H9 (cell line): ENCODE measurements at regions not wholly inside any gene's neighbourhood (a gene's known extent, or its start where the extent isn't known, plus 50 kb on each side); places are given as distances from the start of the nearest gene placed in this dataset.

Experiments used
- DNase-seq: peaks from one replicate; pipeline ENCODE4 v3.0.0-alpha.2; 2017
- H2AFZ ChIP-seq: one replicate; pipeline ENCODE4 v1.6.1; 2013; ENCODE audit warnings: mild to moderate bottlenecking, low read length, control low read depth, moderate library complexity
- H2AK5ac ChIP-seq: 2 replicates; pipeline ENCODE4 v1.6.1; 2013; ENCODE audit warnings: low read length, control low read depth, mixed read lengths; ENCODE audit not compliant: insufficient read length
- H2BK120ac ChIP-seq: one replicate; pipeline ENCODE4 v1.6.1; 2013; ENCODE audit warnings: low read depth, mild to moderate bottlenecking, low read length, control low read depth, inconsistent platforms; ENCODE audit not compliant: poor library complexity, severe bottlenecking
- H2BK12ac ChIP-seq: 2 replicates; pipeline ENCODE4 v1.6.1; 2013; ENCODE audit warnings: low read length, control low read depth, mixed read lengths, low read depth; ENCODE audit not compliant: insufficient read length
- H2BK15ac ChIP-seq: 2 replicates; pipeline ENCODE4 v1.6.1; 2013; ENCODE audit warnings: low read depth, low read length, control low read depth
- H2BK20ac ChIP-seq: one replicate; pipeline ENCODE4 v1.6.1; 2013; ENCODE audit warnings: low read depth, mild to moderate bottlenecking, low read length, control low read depth, inconsistent platforms; ENCODE audit not compliant: poor library complexity, severe bottlenecking
- H2BK5ac ChIP-seq: 2 replicates; pipeline ENCODE4 v1.6.1; 2013; ENCODE audit warnings: low read length, control low read depth, mixed read lengths; ENCODE audit not compliant: insufficient read length
- H3K14ac ChIP-seq: 2 replicates; pipeline ENCODE4 v1.6.1; 2013; ENCODE audit warnings: low read length, control low read depth; ENCODE audit not compliant: insufficient read depth
- H3K18ac ChIP-seq: 2 replicates; pipeline ENCODE4 v1.6.1; 2013; ENCODE audit warnings: low read depth, mild to moderate bottlenecking, mixed read lengths, low read length, control low read depth; ENCODE audit not compliant: insufficient read length
- H3K23ac ChIP-seq: 2 replicates; pipeline ENCODE4 v1.6.1; 2013; ENCODE audit warnings: low read length, control low read depth, mixed read lengths, low read depth; ENCODE audit not compliant: insufficient read length
- H3K23me2 ChIP-seq: 2 replicates; pipeline ENCODE4 v1.6.1; 2013; ENCODE audit warnings: low read depth, mild to moderate bottlenecking, mixed read lengths, low read length, control low read depth; ENCODE audit not compliant: insufficient read length, poor library complexity, severe bottlenecking
- H3K27ac ChIP-seq: 2 replicates; pipeline ENCODE4 v1.5.1; 2013; ENCODE audit warnings: low read length, control low read depth, mixed read lengths, low read depth; ENCODE audit not compliant: insufficient read length
- H3K27me3 ChIP-seq: 2 replicates; pipeline ENCODE4 v1.6.1; 2013; ENCODE audit warnings: low read length, control low read depth, inconsistent platforms; ENCODE audit not compliant: insufficient read depth
- H3K4ac ChIP-seq: 2 replicates; pipeline ENCODE4 v1.6.1; 2013; ENCODE audit warnings: low read depth, mild to moderate bottlenecking, control low read depth, inconsistent platforms, low read length, moderate library complexity
- H3K4me1 ChIP-seq: 2 replicates; pipeline ENCODE4 v1.6.1; 2013; ENCODE audit warnings: low read length, control low read depth, inconsistent platforms; ENCODE audit not compliant: insufficient read depth
- H3K4me2 ChIP-seq: 2 replicates; pipeline ENCODE4 v1.6.1; 2013; ENCODE audit warnings: low read length, control low read depth, mixed read lengths; ENCODE audit not compliant: insufficient read length, insufficient read depth
- H3K56ac ChIP-seq: 2 replicates; pipeline ENCODE4 v1.6.1; 2013; ENCODE audit warnings: low read depth, mild to moderate bottlenecking, mixed read lengths, low read length, control low read depth; ENCODE audit not compliant: insufficient read length
- H3K79me1 ChIP-seq: 2 replicates; pipeline ENCODE4 v1.6.1; 2013; ENCODE audit warnings: low read depth, mild to moderate bottlenecking, moderate library complexity, low read length, control low read depth, inconsistent platforms; ENCODE audit not compliant: insufficient read depth, poor library complexity, severe bottlenecking
- H3K79me2 ChIP-seq: 2 replicates; pipeline ENCODE4 v1.6.1; 2013; ENCODE audit warnings: low read length, control low read depth, inconsistent platforms; ENCODE audit not compliant: insufficient read depth
- H3K9ac ChIP-seq: 2 replicates; pipeline ENCODE4 v1.6.1; 2013; ENCODE audit warnings: low read length, control low read depth, mixed read lengths; ENCODE audit not compliant: insufficient read length; ENCODE audit errors: extremely low read depth
- H3K9me3 ChIP-seq: one replicate; pipeline ENCODE4 v1.6.1; 2013; ENCODE audit warnings: low read depth, low read length, inconsistent platforms; ENCODE audit not compliant: control insufficient read depth
- H3T11ph ChIP-seq: one replicate; pipeline ENCODE4 v1.6.1; 2013; ENCODE audit warnings: mild to moderate bottlenecking, low read length, control low read depth, inconsistent platforms
- H4K20me1 ChIP-seq: one replicate; pipeline ENCODE4 v1.6.1; 2013; ENCODE audit not compliant: control insufficient read depth, insufficient read length, insufficient read depth
- H4K5ac ChIP-seq: 2 replicates; pipeline ENCODE4 v1.6.1; 2013; ENCODE audit warnings: low read depth, mild to moderate bottlenecking, mixed read lengths, low read length, control low read depth; ENCODE audit not compliant: insufficient read length
- H4K8ac ChIP-seq: replicated peaks from 2 replicates; pipeline ENCODE4 v1.6.1; 2013; ENCODE audit warnings: low read length, control low read depth, mixed read lengths, low read depth; ENCODE audit not compliant: insufficient read length
- H4K91ac ChIP-seq: 2 replicates; pipeline ENCODE4 v1.6.1; 2013; ENCODE audit warnings: low read depth, mild to moderate bottlenecking, moderate library complexity, mixed read lengths, low read length, control low read depth; ENCODE audit not compliant: insufficient read length
- H3K27ac Mint-ChIP-seq, 3 experiments: 2 replicates in 2 of 3; 3 replicates in 1 of 3; pipeline ENCODE4 v1.8.0; 2020 to 2021; ENCODE audit warnings: mixed read lengths in 3 of 3, mild to moderate bottlenecking in 1 of 3, moderate library complexity in 1 of 3
- H3K27me3 Mint-ChIP-seq: 2 replicates; pipeline ENCODE4 v1.8.0; 2021; ENCODE audit warnings: low read depth, mild to moderate bottlenecking, moderate library complexity, mixed read lengths
- H3K36me3 Mint-ChIP-seq, 3 experiments: 2 replicates in 2 of 3; 3 replicates in 1 of 3; pipeline ENCODE4 v1.8.0; 2020 to 2021; ENCODE audit warnings: low read depth in 3 of 3, mixed read lengths in 3 of 3; ENCODE audit not compliant: insufficient read depth in 1 of 3
- H3K4me1 Mint-ChIP-seq, 2 experiments: 2 replicates each; pipeline ENCODE4 v1.8.0; 2020; ENCODE audit warnings: mixed read lengths in 2 of 2
- H3K4me3 Mint-ChIP-seq, 2 experiments: 2 replicates in 1 of 2; 3 replicates in 1 of 2; pipeline ENCODE4 v1.8.0; 2020 to 2021; ENCODE audit warnings: mild to moderate bottlenecking in 2 of 2, mixed read lengths in 2 of 2, moderate library complexity in 1 of 2
- H3K9me3 Mint-ChIP-seq, 2 experiments: 2 replicates in 1 of 2; 3 replicates in 1 of 2; pipeline ENCODE4 v1.8.0; 2020; ENCODE audit warnings: mild to moderate bottlenecking in 2 of 2, mixed read lengths in 2 of 2, moderate library complexity in 1 of 2
- WGBS: extraction: QIAGEN DNeasy Blood & Tissue Kit; methylation state at CpG from one replicate; pipeline ENCODE4 v1.1.7; 2013; ENCODE audit warnings: missing lambda C conversion rate, low lambda C conversion rate, mixed read lengths; ENCODE audit not compliant: insufficient read length; ENCODE audit errors: extremely low coverage; 5-methylcytosine and 5-hydroxymethylcytosine counted together
- TF ChIP-seq, protein P1 (sequence below): fragments of 200-600 bp; sonication (generic); conservative IDR thresholded peaks from 3 replicates; pipeline ENCODE4 v1.8.0; 2021; ENCODE audit warnings: antibody characterized with exemption, mild to moderate bottlenecking

DNA sequence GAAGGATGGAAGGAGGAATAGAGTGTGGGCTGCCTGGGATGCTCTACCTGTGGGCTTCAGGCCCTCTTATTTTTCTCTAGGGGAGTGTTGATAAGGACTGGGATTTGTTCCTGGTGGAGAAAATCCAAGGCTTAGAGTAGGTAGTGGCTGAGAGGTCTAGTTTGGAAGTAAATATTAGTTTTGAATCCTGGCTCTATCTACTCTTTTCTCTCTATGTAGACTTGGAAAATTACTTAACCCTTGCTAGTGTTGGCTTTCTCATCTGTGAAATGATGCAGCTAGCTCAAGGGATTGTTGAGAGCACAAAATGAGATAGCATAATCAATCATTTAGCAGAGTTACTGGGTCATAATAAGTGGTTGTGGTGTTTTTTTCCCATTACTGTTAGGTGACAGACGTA lies 102.7 kb upstream of the MLIP start:
- Histone ChIP-seq H3K4me1 (no peaks in the 10 kb centered on the region), H3K4me2 (no peak overlapping the region), H3K18ac (no peak overlapping the region), H3K56ac (no peak overlapping the region), H3K27ac (no peak overlapping the region), H4K8ac (no peak overlapping the region), H3T11ph (no peak overlapping the region), H2AK5ac (no peak overlapping the region), H2BK15ac (no peak overlapping the region), H4K20me1 (no peaks in the 10 kb centered on the region), H2AFZ (no peak overlapping the region), H4K91ac (no peak overlapping the region), H3K27me3 (no peaks in the 10 kb centered on the region), H3K79me2 (no peaks in the 10 kb centered on the region), H3K79me1 (no peaks in the 10 kb centered on the region), H3K14ac (no peak overlapping the region), H2BK20ac (no peak overlapping the region), H3K23ac (no peak overlapping the region), H3K9ac (no peak overlapping the region), H3K9me3 (no peaks in the 10 kb centered on the region), H2BK120ac (no peak overlapping the region), H3K4ac (no peak overlapping the region), H3K23me2 (no peaks in the 10 kb centered on the region), H4K5ac (no peak overlapping the region), H2BK12ac (no peak overlapping the region), H2BK5ac (no peak overlapping the region)
- WGBS, result no CpG with 5 or more reads among the region's 1 CpG
- Mint-ChIP-seq H3K27ac (no peak overlapping the region), H3K36me3 (no peaks in the 10 kb centered on the region), H3K4me1 (peaks cover 0 to 3% of the 10 kb centered on the region in 2 experiments; a peak in 1 of 4 replicates), H3K4me3 (no peak overlapping the region), H3K27me3 (no peaks in the 10 kb centered on the region), H3K9me3 (no peaks in the 10 kb centered on the region; a peak in 1 of 5 replicates)
- TF ChIP-seq, protein P1, sequence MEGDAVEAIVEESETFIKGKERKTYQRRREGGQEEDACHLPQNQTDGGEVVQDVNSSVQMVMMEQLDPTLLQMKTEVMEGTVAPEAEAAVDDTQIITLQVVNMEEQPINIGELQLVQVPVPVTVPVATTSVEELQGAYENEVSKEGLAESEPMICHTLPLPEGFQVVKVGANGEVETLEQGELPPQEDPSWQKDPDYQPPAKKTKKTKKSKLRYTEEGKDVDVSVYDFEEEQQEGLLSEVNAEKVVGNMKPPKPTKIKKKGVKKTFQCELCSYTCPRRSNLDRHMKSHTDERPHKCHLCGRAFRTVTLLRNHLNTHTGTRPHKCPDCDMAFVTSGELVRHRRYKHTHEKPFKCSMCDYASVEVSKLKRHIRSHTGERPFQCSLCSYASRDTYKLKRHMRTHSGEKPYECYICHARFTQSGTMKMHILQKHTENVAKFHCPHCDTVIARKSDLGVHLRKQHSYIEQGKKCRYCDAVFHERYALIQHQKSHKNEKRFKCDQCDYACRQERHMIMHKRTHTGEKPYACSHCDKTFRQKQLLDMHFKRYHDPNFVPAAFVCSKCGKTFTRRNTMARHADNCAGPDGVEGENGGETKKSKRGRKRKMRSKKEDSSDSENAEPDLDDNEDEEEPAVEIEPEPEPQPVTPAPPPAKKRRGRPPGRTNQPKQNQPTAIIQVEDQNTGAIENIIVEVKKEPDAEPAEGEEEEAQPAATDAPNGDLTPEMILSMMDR, result no peak
- no peak for DNase-seq
